HG02798 (cell line): ENCODE measurements at regions not wholly inside any gene's neighbourhood (a gene's known extent, or its start where the extent isn't known, plus 50 kb on each side); places are given as distances from the start of the nearest gene placed in this dataset.
"Not testable (repeated sequence)": the region's sequence is repeated elsewhere in the genome, so short reads cannot be mapped to it uniquely, and the experiment has no call there.

ENCODE experiments used
- ATAC-seq: cut with Tn5 transposase; IDR thresholded peaks from one replicate; pipeline ENCODE4 v1.9.1; 2021; ENCODE audit warnings: mild to moderate bottlenecking; ENCODE audit not compliant: unreplicated experiment, poor library complexity

DNA sequence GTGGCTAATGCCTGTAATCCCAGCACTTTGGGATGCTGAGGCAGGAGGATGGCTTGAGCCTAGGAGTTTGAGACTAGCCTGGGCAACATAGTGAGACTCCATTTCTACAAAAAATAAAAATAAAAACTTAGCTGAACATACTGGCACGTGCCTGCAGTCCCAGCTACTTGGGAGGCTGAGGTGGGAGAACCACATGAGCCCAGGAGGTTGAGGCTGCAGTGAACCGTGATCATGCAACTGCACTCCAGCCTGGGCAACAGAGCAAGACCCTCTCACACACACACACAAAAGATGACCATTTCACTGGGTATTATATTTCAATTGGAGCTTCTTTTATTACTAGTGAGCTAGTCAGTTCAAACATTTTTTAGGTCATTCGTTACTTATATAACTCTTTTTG, 116.9 kb upstream of the SLC35F3 start:
- no peak for ATAC-seq

DNA sequence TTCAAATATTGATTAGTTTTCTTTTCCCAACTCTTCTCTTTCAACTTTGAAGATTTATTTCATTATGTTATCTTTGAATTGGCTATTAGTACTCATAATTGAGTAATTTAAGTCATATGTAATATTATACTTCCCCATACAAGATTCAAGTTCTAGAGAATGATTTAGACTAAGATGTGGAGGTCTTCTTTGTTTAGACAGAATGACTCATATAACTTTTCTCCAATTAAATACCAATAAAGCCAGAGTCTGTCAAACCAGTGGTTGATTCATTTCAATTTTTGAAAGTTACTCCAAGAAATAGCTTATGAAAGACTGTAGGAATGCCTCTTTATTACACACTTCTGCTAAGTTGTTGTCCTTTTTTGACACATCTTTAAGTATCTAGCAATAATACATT, 115.8 kb upstream of the SLC35F3 start:
- ATAC-seq: no peak

DNA sequence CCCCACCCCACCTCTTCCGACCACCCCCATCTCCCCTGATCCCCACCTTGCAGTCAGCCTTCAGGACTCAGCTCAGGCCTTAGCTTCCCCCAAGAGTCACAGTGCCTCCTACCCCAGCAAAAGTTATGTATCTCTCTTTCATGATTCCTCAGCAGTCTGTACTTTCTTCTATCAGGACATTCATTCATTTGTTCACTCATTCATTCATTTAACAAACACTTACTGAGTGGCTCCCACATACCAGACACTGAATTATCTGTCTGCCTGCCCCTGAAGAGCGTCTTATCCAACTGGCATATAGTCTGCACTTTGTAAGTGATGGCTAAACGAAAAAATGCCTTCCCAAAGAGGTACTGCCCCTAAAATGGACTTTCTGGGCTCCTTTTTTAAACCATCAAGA, 114.4 kb upstream of the SLC35F3 start:
- ATAC-seq: no peak

DNA sequence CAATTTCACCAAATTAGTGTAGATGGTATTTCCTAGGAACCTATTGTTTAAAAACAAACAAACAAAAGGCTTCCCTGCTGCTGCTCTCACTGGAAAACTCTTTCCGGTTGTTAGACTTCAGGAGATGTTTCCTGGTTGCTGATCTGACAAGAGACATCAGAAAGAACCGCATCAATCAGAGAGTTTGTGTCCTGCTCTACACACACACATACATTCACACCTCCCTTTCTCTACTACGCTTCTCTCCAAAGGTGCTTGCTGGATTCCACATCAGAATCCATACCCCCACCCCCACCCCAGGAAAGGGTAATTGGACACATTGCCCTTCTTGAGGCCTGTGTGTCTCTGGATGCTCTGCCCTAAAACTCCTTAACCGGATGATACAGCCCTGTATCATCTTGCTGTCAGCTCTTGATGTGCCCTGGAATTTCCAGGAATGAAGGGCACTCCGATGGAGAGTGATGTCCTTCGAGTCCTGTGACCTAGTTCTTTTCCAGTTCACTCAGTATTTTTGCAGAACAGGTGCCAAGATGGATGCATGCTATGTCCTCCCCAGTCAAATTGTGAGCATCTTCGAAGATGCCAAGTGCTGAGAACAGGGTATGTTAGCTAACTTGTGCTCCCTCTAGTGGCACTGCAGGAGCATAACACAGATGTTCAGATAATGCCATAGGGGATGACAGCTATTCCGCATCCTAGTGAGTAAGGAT, 113.7 kb upstream of the SLC35F3 start:
- ATAC-seq: peak; percentile 94

DNA sequence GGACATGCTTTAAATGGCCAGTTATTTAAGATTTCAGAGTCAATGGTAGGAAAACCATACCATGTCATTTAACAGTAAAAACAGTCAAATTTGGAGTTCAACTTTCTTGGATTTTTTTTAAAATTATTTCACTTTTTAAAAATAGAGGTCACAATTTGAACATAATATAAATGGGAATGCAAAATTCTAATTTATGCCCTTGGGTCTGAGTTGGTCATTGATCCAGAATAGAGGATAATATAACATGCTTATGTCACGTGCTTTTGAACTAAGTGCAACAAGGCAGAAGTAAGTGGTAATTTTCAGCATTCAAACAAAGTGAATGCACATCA, 113.1 kb upstream of the SLC35F3 start:
- no peak for ATAC-seq

DNA sequence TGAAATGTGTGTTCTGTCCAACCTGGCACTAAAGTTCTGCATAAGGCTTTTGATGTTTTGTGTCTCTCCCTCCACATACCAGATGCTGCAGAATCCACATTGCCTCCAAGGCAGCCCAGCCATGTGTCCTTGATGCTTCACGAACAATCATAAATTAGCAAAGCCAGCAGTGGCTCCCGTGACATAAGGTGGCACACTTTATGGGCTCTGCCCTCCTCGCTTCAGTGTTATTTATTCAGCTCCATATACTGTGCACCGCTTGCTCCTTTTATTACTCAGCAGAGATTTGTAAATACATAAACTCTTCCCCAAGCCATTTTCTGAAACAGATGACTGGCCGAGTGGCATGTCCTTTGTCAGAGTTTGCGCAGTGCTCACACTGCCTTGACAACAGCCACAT, 112.8 kb upstream of the SLC35F3 start:
- no peak for ATAC-seq

DNA sequence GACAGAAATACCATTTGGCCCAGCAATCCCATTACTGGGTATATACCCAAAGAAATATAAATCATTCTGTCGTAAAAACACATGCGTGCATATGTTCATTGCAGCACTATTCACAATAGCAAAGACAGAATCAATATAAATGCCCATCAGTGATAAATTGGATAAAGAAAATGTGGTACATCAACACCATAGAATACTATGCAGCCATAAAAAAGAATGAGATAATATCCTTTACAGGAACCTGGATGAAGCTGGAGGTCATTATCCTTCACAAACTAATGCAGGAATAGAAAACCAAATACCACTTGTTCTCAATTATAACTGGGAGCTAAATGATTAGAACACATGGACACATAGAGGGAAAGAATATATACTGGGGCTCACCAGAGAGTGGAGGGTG, 109.6 kb upstream of the SLC35F3 start:
- ATAC-seq: no peak

DNA sequence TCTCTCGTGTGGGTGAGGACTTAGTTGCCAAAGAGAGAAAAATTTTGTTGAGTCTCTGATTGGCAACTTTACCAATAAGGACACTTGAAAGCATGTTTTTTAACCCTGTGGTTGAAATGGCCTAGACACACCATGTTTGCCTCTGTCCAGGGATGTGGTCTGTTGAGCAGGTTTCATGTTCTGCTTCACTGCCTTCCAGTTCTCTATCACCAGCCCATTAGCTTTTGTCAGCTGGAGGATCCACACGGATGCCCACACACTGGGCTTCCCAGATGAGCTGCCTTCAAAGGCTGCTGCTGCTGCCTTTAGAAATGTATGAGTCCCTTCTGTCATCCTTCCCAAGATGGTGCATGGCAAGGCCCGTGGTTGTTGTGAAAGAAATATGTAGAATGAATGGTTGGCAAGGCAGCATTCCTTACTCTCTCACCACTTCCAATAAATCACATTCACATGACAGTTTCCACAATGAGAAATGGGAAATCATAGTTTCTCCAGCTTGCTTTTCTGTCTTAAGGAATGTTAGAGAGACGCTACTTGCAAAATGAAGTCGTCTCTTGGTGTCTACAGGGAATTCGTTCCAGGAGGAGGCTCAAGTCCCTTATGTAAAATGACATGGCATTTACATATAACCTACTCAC, 108.2 kb upstream of the SLC35F3 start:
- peak; percentile 45 for ATAC-seq

DNA sequence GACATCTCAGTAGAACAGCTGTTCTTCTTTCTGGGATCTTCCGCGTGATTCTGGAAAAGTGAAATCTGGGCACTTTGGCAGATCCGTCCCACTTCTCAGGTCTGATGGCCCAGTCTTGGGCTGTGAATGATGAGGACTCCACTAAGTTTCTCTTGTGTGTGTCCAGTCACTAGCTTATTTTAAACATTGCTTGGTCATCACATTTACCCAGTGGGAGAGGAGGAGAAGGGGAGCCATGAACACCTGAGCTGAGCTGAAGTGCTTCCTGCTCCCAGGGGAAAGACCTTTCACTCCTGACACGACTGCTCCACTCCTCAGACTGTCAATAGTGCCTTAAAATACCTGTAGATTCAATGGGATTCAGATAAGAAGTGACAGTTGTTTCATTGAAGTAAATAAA, 101.9 kb upstream of the SLC35F3 start:
- ATAC-seq: no peak

DNA sequence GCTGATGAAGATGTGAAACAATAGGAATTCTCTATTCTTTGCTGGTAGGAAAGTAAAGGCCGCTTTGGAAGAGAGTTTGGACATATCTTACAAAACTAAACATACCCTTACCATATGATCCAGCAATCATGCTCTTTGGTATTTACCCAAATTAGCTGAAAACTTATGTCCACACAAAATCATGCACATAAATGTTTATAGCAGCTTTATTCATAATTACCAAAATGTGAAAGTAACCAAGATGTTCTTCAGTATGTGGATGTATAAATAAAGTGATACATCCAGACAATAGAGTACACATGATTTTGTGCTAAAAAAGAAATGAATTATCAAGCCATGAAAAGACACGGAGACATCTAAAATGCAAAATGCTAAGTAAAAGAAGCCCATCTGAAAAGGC, 98.7 kb upstream of the SLC35F3 start:
- no peak for ATAC-seq

DNA sequence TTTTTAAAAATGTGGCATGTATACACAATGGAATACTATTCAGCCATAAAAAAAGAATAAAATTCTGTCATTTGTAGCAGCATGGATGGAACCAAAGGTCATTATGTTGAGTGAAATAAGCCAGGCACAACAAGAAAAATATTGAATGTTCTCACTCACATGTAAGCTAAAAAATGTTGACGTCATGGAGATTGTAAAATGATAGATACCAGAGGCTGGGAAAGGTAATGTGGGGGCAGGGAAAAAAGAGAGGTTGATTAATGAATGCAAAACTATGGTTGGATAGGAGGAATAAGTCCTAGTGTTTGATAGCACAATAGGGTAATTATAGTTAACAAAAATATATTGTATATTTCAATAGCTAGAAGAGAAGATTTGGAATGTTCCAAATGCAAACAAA, 89.1 kb upstream of the SLC35F3 start:
- ATAC-seq: no peak

DNA sequence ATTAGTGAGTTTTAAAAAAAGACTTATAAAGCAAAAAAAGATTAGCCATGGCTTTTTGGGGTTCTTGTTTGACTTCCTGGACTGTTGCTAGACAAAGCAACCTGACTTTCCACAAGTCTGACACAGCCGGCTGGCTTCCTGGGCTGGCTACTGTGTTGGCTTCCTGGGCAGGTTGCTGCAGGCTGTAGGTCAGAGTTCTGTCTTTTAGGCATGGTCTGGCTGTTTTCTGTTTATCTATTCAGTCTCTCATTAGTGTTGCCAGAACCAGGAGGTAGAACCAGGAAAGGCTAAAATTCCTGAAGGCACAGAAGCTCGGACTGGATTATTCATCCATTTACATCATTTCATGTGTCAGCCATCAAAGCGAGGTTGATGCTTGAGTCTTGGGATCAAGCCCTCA, 88.6 kb upstream of the SLC35F3 start:
- no peak for ATAC-seq

DNA sequence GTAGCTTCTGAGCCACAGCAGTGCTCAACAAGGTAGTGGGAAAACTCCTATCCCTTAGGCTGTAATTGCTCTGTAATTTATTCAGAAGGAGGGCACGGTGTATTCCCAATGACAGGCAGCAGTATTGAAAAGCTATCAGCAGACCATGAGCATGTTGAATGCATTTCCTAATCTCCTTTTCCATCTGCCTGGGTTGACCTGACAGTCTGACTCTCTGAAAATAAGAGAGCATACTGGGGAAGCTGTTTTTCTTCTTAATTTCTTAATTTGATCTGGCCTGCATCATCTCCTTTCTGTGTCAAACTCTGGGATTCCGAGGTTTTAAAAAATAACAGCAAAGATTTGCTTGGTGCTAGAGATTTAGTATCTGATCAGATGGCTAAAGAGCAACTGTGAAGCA, 88.1 kb upstream of the SLC35F3 start:
- no peak for ATAC-seq

DNA sequence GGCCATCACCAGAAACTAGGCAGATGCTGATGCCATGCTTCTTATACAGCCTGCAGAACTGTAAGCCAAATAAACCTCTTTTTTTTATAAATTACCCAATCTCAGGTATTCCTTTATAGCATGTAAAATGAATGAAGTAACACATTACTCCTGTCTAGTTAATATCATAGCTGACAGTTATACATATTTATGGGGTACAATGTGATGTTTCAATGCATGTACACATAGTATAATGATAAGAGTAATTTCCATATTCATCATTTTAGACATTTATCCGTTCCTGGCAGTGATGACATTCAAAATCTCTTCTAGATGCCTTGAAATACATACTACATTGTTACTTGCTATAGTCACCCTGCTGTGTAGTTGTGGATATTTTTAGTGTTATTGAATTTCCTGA, 85.4 kb upstream of the SLC35F3 start:
- no peak for ATAC-seq

DNA sequence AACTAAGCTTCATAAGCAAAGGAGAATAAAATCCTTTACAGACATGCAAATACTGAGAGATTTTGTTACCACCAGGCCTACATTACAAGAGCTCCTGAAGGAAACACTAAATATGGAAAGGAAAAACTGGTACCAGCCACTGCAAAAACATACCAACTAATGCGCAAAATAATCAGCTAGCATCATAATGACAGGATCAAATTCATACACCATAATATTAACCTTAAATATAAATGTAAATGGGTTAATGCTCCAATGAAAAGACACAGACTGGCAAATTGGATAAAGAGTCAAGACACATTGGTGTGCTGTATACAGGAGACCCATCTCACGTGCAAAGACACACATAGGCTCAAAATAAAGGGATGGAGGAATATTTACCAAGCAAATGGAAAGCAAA, 80.3 kb upstream of the SLC35F3 start:
- ATAC-seq: not testable (repeated sequence)

DNA sequence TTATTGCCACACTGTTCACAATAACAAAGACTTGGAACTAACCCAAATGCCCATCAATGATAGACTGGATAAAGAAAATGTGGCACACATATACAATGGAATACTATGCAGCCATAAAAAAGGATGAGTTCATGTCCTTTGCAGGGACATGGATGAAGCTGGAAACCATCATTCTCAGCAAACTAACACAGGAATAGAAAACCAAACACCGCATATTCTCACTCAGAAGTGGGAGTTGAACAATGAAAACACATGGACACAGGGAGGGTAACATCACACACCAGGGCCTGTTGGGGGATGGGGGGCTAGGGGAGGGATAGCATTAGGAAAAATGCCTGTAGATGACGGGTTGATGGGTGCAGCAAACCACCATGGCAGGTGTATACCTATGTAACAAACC, 76.5 kb upstream of the SLC35F3 start:
- ATAC-seq: not testable (repeated sequence)

DNA sequence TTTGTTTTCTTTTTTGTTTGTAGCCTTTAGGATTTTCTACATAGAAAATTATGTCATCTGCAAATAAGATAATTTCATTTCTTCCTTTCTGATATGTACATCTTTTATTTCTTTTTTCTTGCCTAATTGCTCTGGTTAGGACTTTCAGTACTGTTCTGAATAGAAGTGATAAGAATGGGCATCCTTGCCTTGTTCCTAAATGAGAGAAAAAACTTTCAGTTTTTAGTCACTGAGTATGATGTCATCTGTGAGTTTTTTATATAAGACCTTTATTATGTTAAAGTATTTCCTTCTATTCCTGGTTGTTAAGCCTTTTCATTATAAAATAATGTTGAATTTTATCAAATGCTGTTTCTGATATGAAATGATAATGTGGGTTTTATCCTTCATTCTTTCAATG, 76.0 kb upstream of the SLC35F3 start:
- ATAC-seq: no peak

DNA sequence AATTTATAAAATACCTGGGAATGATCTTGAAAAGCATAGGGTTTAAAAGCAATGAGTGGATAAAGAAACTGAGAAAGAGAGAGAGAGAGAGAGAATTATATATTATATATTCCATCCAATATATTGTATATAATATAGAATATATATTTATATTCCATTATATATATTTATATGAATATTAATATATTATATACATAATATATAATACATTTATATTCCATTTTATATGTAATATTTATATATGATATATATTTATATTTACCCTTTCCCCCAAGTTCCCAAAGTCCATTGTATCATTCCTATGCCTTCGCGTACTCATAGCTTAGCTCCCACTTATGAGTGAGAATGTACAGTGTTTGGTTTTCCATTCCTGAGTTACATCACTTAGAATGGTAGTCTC, 69.9 kb upstream of the SLC35F3 start:
- ATAC-seq: no peak

DNA sequence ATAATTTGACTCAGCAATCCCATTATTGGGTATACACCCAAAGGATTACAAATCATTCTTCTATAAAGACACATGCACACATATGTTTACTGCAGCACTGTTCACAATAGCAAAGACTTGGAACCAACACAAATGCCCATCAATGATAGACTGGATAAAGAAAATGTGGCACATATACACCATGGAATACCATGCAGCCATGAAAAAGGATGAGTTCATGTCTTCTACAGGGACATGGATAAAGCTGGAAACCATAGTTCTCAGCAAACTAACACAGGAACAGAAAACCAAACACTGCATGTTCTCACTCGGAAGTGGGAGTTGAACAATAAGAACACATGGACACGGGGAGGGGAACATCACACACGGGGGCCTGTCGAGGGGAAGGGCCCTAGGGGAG, 66.3 kb upstream of the SLC35F3 start:
- ATAC-seq: not testable (repeated sequence)

DNA sequence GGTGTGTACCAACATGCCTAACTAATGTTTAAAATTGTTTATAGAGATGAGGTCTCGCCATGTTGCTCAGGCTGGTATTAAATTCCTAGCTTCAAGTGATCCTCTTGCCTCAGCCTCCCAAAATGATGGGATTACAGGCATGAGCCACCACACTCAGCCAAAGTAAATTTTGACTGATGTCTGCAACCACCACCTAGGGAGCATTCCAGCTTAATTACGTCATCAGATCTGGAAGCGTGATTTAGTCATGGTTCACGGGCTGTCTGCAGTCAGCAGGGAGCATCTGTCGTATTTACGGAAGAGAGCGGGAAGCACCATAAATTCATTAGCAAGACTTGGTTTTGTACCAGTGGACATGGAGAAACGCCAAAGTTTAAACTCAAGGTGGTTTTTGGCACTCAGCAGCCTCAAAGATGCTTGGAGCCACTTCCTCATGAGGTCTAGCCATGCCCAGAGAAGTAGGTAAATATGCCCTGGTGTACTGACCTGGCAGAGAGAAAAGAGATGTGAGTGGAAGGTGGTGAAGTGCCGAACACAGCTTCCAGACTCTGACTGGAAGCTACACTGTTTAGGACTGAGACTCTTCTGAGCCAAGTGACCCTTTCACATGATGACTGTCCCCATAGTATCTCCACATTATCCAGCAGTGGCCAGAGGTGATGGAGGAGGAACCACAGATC, 60.8 kb upstream of the SLC35F3 start:
- ATAC-seq: no peak

DNA sequence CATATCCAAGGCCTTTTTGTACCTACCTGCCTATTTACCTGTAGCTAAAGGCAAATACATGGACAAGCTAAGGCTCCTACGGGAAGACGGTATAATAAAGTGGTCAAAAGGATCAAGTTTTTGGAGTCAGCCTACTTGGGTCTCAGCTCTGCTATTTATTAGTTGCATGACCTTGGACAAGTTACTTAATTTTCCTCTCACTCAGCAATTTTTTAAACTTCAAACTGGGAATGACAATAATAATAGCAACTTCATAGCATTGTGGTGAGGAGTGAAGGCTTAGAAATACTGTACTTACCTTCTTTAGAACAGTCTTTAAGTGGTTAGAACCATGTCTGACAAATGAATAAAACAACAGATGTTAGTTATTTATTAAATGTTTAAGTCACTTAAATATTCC, 60.2 kb upstream of the SLC35F3 start:
- no peak for ATAC-seq

DNA sequence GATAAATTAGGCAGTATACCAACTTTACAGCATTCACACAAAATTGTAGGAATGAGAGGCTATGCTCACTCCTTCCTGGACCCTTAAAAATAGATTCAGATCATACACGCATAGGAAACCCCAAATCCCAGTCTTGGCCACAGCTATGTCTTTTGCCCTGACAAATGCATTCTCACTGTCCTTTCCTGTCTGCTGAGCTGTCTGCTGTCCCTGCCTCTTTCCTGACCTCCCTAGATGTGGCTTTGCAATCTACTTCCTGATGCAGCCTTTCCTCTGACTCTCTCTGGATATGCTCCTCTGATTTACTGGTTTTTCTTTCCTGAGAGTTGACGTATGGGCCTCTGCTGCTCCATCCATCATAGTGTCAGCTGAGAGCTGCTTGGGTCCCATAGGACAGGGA, 59.8 kb upstream of the SLC35F3 start:
- ATAC-seq: no peak
